ENCODE measurements at regions not wholly inside any gene's neighbourhood (a gene's known extent, or its start where the extent isn't known, plus 50 kb on each side); places are given as distances from the start of the nearest gene placed in this dataset.
"Not testable (repeated sequence)": the region's sequence is repeated elsewhere in the genome, so short reads cannot be mapped to it uniquely, and the experiment has no call there.

GRCh38 chr2:84302513-84303412 lies 156.3 kb downstream of the SUCLG1 start:
- H3K4me1 ChIP-seq (ENCODE audit: insufficient read depth): no peaks in the 10 kb centered on the region
- no peak overlapping the region for H3K27ac ChIP-seq
- H3K9me3 ChIP-seq: no peaks in the 10 kb centered on the region
- TF ChIP-seq EP300 (IDR thresholded peaks at IDR 0.05) (no peak), CTCF (IDR thresholded peaks at IDR 0.05) (no peak), POLR2A (IDR thresholded peaks at IDR 0.05) (no peak)
- DNase-seq: no peak
- intact Hi-C loops (cut with DNase I): no loop called here
- H3K4me3 ChIP-seq: no peak overlapping the region
- 41 to 46% (median 44%) methylated on average over 3 of the region's 3 CpGs for WGBS, 3 donors
- H3K36me3 ChIP-seq: no peaks in the 10 kb centered on the region
- H3K27me3 ChIP-seq: no peaks in the 10 kb centered on the region

GRCh38 chr2:84301717-84302116 lies 157.4 kb downstream of the SUCLG1 start:
- H3K27ac ChIP-seq: no peak overlapping the region
- intact Hi-C loops (cut with DNase I): no loop called here
- 94 to 97% (median 96%) methylated on average over 6 of the region's 6 CpGs for WGBS, 3 donors
- DNase-seq: no peak
- no peaks in the 10 kb centered on the region for H3K4me1 ChIP-seq (ENCODE audit: insufficient read depth)
- TF ChIP-seq CTCF (IDR thresholded peaks at IDR 0.05) (no peak), EP300 (IDR thresholded peaks at IDR 0.05) (no peak), POLR2A (IDR thresholded peaks at IDR 0.05) (no peak)
- no peaks in the 10 kb centered on the region for H3K27me3 ChIP-seq
- no peak overlapping the region for H3K4me3 ChIP-seq
- H3K36me3 ChIP-seq: no peaks in the 10 kb centered on the region
- no peaks in the 10 kb centered on the region for H3K9me3 ChIP-seq

GRCh38 chr2:84300696-84301029 lies 158.4 kb downstream of the SUCLG1 start:
- Histone ChIP-seq H3K9me3 (no peaks in the 10 kb centered on the region), H3K27ac (no peak overlapping the region), H3K4me1 (ENCODE audit: insufficient read depth) (no peaks in the 10 kb centered on the region), H3K27me3 (no peaks in the 10 kb centered on the region), H3K4me3 (no peak overlapping the region), H3K36me3 (no peaks in the 10 kb centered on the region)
- TF ChIP-seq EP300 (IDR thresholded peaks at IDR 0.05): no peak
- TF ChIP-seq POLR2A (IDR thresholded peaks at IDR 0.05): no peak
- no peak for TF ChIP-seq CTCF (IDR thresholded peaks at IDR 0.05)
- WGBS, 3 donors: 62 to 70% (median 63%) methylated on average over 4 of the region's 4 CpGs
- intact Hi-C loops (cut with DNase I): no loop called here
- no peak for DNase-seq

GRCh38 chr2:84300001-84300695 lies 158.9 kb downstream of the SUCLG1 start:
- H3K4me1 ChIP-seq (ENCODE audit: insufficient read depth); H3K27me3 ChIP-seq; DNase-seq; H3K4me3 ChIP-seq; H3K27ac ChIP-seq; H3K9me3 ChIP-seq; H3K36me3 ChIP-seq; intact Hi-C loops (cut with DNase I): not testable (repeated sequence)
- WGBS, 3 donors: 58 to 70% (median 61%) methylated on average over 8 of the region's 8 CpGs

Data from ovary (tissue), 7 donors.